ENCODE measurements at regions not wholly inside any gene's neighbourhood (a gene's known extent, or its start where the extent isn't known, plus 50 kb on each side); places are given as distances from the start of the nearest gene placed in this dataset.

DNA sequence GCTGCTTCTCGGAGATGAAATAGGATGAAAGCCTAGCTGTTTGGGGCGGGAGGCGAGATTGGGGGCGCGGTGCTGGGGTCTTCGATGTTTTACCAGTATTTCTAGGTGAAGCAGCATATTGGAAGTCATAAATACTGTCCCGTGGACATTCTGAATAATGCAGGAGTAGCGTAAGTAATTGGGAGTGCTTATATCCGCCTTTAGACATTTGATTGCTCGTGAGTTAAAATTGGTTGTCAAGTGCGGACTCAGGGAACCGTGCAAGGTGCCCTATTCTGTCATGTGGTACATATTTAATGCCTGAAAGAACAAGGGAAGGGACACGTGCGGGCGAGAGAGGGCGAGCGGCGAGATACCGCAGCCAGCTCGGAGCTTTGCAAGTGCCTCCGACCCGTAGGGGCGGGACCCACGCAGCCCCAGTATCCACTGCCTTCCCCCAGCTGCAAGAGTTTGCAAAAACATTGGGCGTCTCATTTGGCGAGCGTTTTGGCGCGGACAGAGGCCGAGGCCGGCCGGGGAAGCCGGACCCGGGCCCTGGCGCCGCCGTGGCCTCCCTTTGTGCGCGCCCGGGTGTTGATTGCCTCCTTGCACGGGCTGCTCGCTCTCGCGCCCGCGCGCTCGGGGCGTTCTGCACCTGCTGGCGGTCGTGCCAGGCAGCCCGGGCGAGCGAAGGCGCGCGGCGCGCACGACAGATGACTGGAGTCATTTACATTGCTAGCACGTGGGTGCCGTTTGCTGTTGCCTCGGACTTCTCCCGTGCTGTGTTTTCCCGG, 849.8 kb upstream of the RBFOX1 start:
- no peak for DNase-seq (ENCODE audit: low read depth in 2 of 3, low spot score in 2 of 3)

DNA sequence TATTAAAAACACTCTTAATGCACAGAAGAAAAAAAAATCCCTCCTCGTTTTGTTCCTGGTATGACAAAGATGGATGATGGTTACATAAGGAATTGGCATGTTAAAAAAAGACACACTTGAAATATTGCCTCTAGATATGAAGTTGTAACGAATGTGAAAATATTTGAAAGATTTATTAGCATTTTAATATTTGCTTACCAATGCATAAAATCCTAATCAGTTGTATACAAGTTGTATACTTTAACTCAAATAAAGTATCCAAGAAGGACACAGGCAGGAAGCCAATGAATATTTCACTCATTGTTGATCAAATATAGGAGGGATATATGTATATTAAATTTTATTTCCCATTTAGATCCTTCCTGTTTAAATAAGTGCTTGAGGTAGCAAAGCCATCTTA, 850.8 kb upstream of the RBFOX1 start:
- no peak for DNase-seq (ENCODE audit: low read depth in 2 of 3, low spot score in 2 of 3)

DNA sequence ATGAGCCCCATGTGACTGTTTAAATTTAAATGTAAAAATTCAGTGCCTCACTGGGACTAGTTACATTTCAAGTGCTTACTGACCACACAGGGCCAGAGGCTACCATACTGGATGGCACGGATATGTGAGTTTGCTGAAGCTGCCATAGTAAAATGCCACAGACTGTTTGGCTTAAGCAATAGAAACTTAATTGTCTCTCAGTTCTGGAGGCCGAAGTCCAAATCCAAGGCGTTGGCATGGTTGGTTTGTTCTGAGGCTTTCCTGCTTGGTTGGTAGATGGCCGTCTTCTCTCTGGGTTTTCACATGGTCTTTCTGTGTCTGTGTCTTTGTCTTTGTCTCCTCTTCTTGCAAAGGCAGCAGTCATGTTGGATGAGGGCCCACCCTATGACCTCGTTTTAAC, 878.9 kb upstream of the RBFOX1 start:
- no peak for DNase-seq (ENCODE audit: low read depth in 2 of 3, low spot score in 2 of 3)

DNA sequence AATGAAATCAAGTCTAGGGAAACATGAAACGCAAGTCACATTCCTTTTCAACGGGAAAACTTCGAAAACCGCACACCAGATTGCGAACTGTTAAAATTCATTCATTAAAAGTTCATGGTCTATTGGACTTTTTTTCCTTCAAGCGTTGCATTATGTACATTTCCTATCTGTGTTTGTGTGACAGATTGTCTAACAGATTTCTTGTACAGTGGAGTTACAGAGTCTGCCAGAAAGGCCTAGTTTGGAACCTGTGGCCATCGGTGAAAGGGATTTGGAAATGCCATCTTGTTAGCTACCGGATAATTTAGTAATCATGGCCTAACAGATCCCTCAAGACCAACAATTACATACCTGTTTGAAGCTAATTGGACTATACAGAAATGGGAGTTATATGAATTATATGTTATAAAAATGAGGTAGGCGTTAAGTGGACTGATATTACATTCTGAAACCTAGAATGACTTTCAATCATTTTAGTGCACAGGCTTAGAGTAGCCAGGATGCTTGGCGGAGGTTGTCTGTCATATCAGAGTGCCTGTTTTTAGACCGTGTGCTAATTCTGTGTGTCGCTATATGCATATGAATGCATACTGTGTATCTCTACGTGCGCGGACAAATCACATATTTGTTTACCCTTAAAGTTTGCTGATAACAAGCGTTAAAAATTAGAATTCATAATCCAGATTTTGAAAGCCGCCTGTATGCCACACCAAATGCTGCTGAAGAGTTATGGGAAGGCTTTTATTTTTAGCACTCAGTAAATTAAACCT, 885.4 kb upstream of the RBFOX1 start:
- no peak for DNase-seq (ENCODE audit: low read depth in 2 of 3, low spot score in 2 of 3)

DNA sequence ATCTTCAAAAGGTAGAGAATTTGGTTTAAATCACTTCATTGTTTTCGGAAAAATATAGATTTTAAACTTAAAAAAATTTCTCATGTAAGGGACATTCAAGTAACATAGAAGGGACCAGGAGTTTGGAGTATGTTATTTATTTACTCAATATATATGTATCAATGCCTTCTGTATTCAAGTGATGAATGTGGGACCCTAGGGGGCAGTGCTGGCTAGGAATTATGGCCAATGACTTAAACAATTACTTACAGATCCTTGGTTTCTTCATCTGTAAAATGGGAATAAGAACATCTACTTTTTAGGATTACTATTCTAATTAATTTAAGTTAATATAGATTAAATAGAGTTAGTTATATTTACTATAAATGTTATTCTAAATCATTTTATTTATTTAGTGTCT, 886.3 kb upstream of the RBFOX1 start:
- DNase-seq (ENCODE audit: low read depth in 2 of 3, low spot score in 2 of 3) = no peak

DNA sequence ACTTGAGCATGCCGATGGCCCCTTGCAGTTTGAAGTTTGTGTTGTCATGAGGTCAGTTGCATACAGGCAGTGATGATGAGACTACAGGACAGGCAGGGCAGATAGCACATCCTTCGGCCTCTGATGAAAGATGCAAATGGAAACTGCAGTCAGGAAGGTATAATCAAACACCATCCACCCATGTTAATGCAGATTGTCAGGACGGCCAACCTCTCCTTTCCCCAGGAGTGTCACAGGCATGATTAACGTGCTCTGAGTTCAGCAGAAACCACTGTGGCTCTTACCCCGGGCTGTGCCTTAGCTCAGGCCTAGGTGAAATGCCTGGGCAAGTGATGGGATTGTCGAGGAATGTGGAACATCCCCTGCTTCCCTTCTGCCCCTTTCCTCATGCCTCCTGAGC, 893.5 kb upstream of the RBFOX1 start:
- DNase-seq (ENCODE audit: low read depth in 2 of 3, low spot score in 2 of 3) = no peak

DNA sequence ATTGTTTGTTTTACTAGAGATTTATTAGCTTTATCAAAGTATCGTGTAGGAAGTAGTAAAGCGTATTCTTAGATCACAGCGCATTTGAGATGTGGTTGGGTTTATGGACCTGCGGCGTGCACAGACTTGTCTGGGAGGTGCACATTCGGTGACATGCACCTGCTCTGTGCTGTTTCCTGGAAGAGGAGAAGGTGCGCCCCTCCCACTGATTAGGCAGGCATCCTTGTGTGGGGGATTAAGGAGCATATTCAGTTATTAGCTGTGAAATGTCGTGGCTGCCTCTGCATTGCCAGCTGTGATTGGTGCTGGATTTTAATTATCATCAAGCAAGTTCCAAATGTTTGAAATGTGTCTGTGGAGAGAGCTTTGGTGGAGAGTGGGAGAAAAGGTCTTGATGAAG, 903.8 kb upstream of the RBFOX1 start:
- DNase-seq (ENCODE audit: low read depth in 2 of 3, low spot score in 2 of 3) = no peak

DNA sequence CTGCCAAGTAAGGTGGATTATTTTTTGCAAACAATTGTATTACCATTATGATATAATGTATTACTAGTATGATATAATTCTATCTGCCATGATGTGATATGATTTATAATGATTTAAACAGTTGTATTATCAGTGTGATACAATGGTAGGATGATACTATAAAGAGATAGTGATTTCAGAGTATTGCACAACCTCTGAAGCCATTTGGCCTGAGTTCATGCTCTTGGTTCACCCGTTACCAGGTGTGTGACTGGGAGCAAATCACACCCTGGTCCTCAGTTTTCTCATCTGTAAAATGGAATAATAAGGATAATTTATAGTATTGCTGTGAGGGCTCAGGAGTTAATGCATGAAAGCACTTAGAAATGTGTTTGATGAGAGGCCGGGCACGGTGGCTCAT, 905.0 kb upstream of the RBFOX1 start:
- no peak for DNase-seq (ENCODE audit: low read depth in 2 of 3, low spot score in 2 of 3)

DNA sequence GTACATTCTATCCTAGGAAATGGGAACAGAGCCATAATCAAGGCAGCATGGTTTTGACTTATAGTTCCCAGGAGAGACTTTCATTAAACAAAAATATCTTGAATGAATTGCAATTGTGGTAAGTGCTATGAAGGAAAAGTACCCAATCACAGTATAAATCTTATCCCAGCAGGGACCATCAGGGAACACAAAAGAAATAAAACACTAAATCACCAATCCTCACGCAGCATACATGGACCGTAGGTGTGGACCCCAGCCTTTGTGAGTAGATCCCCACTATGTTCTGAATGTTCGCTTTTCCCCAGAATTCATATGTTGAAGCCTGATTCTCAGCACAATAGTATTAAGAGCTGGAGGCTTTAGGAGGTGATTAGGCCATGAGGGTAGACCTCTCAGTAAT, 925.0 kb upstream of the RBFOX1 start:
- DNase-seq (ENCODE audit: low read depth in 2 of 3, low spot score in 2 of 3) = no peak

DNA sequence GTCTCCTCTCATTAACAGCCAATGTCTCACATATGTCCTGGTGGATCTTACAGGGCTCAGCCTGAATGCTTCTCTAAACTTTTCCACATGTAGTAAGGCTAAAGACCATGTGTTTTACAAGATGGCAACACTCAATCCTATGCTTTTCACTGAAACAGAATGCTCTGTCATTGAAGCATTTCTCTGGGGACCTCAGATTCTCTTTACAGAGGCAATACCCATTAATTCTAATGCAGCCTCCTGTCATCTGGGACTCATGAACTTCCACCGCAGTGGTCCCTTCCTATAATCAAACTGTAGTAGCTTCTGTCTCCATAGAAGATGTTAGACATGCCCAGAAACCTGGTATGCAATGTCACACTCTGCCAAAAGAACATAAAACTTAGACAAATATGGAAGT, 926.6 kb upstream of the RBFOX1 start:
- DNase-seq (ENCODE audit: low read depth in 2 of 3, low spot score in 2 of 3) = no peak

DNA sequence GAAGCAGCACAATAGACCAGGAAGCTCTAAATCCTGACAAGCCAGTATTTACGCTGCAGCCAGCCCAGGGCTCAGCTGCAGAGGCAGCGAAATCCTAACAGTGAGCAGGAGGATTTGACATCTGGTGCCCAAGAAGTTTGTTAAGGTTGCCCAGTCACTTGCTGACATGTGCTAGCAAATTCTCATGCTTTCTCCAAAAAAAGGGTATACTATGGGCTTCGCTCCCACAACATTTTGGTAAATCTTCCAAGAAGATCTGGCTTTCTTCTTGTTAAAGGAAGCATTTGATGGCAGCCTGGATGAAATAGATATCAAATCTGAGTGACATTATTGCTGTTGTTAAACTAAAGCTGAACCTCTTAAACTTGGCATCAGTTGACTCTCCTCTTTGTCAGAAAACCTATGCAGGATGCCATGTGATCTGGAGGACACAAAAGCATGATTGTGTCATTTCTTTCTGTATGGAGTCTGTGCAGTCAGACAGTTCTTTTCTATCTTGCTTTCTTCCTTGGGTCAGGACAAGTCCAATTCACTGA, 949.7 kb upstream of the RBFOX1 start:
- DNase-seq (ENCODE audit: low read depth in 2 of 3, low spot score in 2 of 3) = no peak

DNA sequence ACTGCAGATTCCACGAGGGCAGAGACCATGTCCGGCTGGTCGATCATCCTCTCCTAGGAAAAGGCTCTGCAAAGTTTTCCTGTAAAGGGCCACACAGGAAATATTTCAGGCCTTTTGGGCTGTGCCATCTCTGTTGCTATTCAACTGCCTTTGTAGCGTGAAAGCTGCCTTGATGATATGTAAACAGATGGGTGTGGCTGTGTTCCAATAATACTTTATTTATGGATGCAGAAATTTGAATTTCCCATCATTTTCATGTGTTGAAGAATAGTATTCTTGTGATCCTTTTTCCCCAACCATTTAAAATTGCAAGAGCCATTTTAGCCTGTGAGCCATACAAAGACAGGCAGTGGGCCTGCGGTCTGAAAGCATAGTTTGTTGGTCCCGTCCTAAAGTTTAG, 950.7 kb upstream of the RBFOX1 start:
- DNase-seq (ENCODE audit: low read depth in 2 of 3, low spot score in 2 of 3) = no peak

DNA sequence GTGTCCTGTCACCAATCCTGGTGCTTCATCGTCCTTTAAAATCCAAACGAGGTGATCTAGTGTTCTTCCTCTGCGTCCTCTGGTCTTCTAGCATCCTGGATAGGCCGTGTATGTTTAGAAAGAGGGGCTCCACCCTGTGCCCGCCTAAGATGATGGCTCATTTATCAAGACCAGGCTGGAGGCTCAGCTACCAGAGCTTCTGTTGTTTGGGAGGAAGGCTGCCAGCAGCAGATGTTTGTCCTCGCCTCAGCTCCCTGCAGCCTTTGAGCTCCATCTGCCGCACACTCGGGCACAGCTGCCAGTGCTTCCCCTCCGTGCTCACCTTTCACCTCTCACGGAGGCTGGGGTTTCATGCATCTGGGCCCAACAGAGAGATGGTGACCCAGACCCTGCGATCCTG, 954.7 kb upstream of the RBFOX1 start:
- no peak for DNase-seq (ENCODE audit: low read depth in 2 of 3, low spot score in 2 of 3)

DNA sequence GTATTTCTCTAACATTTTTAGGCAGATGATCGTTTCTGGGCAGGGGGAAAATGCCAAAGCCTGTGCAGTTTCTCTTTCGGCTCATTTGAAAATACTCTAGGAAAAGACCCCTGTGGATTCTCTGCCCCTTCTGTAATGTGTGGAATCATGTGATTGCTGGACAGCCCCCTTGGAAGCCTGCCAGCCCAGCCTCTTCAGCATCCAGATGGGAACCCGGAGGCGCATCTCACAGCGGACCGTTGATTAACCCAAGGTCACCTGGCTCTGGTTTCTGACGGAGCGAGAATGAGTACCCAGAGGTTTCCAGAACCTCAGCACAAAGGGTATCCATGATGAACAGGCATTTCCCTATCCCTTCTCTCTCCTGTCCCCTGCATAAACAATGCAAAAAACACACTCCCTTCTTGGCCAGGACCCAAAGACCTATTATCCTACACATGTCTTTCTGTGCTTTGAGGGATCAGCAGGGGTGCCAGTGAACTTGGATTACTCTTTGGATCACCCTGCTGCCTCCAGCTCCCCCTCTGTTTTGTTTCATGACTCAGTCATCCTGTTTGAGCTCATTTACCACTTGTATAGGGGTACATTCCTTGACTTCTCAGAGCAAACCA, 957.1 kb upstream of the RBFOX1 start:
- no peak for DNase-seq (ENCODE audit: low read depth in 2 of 3, low spot score in 2 of 3)

DNA sequence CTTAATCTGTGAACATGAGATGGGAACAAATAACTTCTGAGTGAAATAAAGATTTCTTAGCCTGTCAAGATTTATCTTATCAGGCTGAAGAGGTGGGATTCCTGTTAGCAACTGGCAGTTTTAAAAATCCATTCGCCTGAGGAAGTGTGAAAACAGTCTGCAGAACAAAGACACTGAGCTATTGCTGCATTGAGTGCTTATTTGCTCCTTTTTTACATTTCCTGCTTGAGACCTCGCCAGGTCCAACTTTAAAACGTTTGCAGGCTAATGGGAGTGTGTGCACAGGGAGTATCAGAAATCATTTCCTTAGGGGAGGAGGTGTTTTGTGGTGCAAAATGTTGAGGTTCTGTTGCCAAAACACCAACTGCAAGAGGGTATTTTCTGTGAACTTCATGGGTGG, 957.8 kb upstream of the RBFOX1 start:
- DNase-seq (ENCODE audit: low read depth in 2 of 3, low spot score in 2 of 3) = no peak

DNA sequence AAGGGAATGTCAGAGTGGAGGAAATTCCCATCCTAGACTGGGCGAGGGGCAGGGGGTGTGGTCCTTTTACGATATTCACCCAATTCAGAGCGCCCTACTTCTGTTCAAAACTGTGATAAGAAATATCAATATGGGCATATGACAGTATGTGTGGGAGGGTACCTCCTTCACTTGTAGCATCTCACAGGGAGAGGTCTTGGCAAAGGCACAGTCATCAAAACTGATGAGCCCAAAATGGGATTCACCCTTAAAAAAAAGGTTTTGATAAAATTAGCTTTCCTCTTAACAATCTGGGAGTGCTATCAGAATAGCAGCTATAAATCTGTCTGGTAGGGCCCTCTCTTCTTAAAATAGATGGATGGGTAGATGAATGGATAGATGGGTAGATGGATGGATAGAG, 967.8 kb upstream of the RBFOX1 start:
- no peak for DNase-seq (ENCODE audit: low read depth in 2 of 3, low spot score in 2 of 3)

DNA sequence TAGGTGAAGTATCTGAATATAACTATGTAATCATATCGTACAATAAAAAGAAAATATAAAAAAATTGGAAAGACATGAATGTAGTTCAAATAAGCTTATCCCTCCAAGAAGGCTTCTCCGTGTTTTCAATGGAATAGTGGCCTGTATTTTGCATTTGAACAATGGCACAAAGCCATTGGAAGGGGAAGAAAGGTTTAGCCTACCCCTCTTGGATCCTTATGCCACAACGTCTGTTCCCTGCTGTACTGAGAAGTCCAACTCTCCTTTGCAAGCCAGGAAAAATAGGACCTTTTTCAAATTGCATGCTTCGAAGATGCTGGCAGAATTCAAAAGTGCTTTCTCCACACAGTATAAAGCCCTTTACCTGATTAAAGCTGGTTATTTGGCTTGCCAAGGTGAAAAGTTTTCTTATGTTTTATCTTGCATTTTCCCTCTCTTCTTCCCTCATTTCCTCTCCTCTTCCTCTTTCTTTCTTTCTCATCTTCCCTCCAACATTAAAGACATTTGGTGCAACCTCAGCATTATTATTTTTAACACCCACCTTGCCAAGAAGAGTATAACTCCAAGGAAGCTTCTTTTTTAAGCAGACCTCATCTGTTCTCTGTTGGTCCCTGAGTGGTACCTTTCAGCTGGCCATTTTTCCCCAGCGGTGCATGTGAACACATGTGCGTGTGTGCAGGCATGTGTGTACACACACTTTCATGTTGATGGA, 968.6 kb upstream of the RBFOX1 start:
- DNase-seq (ENCODE audit: low read depth in 2 of 3, low spot score in 2 of 3) = no peak

DNA sequence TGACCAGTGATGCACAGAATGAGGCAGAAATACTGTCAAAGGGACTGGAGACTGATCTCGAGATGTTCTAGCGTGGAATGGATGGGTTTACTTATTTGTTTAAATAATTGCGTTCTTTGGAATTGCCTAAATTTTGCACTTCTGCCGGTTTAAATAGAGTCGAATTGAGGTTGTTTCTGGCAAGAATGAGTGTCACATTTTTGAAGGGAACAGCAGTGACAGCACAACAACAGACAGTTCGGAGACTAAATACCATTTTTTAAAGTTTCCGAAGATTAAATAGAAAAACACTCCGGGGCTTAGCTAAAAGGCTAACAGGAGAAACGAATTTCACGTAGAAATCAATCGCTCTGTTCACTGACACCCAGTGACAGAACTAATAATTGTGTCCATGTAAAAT, 969.2 kb upstream of the RBFOX1 start:
- no peak for DNase-seq (ENCODE audit: low read depth in 2 of 3, low spot score in 2 of 3)

DNA sequence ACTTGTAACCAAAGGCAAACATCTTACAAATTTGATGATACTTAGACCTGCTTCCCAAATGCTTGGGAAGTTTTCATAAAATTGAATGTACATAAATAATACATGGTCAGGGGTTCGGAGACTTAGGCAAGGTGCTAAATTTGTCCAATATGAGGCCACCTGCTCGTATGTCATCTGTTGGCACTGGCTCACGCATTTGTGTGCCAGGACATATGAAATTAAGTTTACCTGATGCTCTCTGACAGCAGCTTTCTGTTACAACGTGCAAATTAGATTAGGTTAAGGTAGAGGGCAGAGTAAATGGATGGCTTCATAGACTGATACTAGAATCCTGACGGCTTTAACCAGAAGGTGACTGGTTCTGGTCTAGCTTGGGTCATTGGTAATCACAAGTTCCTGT, 970.3 kb upstream of the RBFOX1 start:
- no peak for DNase-seq (ENCODE audit: low read depth in 2 of 3, low spot score in 2 of 3)

DNA sequence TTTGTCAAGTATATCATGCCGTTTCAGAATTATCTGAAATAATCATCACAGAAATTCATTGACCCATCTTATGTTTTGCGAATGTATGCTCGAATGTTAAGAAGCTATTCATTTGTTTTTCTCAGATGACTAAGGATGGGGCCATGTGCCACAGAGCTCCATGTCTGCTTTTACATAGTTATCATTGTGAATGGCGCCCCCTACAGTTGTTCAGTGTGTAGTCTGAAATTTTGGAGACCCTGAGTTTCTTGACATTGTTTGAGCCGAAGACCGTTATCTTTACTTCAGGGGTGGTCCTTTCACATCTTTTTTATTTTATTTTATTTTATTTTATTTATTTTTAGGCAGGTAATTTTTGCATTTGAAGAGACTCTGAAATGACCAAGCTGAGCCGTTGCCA, 972.0 kb upstream of the RBFOX1 start:
- no peak for DNase-seq (ENCODE audit: low read depth in 2 of 3, low spot score in 2 of 3)

DNA sequence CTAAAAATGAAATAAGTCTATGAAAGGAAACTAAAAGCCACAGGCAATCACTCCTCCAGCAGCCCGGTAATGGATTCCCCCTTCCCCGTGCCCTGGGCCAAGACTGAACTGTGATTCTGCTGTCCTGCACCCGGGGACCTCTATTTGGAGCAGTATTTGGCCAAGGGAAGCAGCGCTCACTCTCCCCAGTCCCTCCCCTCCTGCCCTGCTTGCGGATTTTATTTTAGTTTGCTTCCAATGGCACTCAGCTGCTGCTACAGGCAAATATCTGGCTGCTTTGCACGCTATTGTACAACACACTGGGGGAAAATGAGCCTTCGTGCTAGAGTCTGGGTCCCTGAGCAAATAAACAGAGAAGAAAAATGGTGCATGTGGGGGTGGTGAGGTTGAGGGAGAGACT, 975.7 kb upstream of the RBFOX1 start:
- DNase-seq (ENCODE audit: low read depth in 2 of 3, low spot score in 2 of 3) = no peak
